GM06990 (cell line): ENCODE measurements at regions not wholly inside any gene's neighbourhood (a gene's known extent, or its start where the extent isn't known, plus 50 kb on each side); places are given as distances from the start of the nearest gene placed in this dataset.

ENCODE experiments used
- DNase-seq: peaks from one replicate; pipeline ENCODE4 v3.0.0-alpha.2; 2011; ENCODE audit not compliant: insufficient read length; ENCODE audit errors: extremely low read depth
- H3K27me3 ChIP-seq: replicated peaks from 2 replicates; pipeline ENCODE4 v1.6.0; 2011; ENCODE audit warnings: low read length; ENCODE audit not compliant: control insufficient read depth, insufficient read depth
- H3K36me3 ChIP-seq: 2 replicates; pipeline ENCODE4 v1.5.1; 2011; ENCODE audit warnings: low read length; ENCODE audit not compliant: control insufficient read depth, insufficient read depth
- H3K4me3 ChIP-seq: replicated peaks from 2 replicates; pipeline ENCODE4 v1.5.1; 2011; ENCODE audit warnings: low read depth, mild to moderate bottlenecking, control low read depth, low read length
- TF ChIP-seq, protein P1 (sequence below): IDR thresholded peaks from 2 replicates; pipeline ENCODE4 v1.5.1; 2011; ENCODE audit warnings: low read length, control low read depth, mild to moderate bottlenecking, inconsistent platforms; ENCODE audit not compliant: insufficient read depth, poor library complexity, severe bottlenecking

DNA sequence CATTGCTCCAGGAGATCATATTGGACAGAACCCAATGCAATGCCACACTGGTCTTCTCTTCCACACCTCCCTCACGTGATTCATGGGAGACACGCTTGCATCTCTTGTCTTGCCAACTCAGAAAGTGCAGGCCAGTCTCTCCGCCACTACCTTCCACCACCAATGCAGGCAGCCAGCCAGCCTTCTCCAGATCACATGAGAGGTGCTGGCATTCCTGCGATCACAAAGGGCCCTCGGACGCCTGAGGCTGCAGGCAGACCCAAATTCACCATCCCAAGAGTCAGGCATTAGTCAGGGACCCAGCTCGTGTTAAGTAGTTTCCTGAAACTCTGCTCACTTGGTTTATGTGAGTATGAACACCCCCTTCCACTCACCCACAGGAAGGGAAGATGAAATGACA, 437.0 kb upstream of the ETAA1 start:
- no peaks in the 10 kb centered on the region for H3K27me3 ChIP-seq
- no peak for DNase-seq
- TF ChIP-seq, protein P1, sequence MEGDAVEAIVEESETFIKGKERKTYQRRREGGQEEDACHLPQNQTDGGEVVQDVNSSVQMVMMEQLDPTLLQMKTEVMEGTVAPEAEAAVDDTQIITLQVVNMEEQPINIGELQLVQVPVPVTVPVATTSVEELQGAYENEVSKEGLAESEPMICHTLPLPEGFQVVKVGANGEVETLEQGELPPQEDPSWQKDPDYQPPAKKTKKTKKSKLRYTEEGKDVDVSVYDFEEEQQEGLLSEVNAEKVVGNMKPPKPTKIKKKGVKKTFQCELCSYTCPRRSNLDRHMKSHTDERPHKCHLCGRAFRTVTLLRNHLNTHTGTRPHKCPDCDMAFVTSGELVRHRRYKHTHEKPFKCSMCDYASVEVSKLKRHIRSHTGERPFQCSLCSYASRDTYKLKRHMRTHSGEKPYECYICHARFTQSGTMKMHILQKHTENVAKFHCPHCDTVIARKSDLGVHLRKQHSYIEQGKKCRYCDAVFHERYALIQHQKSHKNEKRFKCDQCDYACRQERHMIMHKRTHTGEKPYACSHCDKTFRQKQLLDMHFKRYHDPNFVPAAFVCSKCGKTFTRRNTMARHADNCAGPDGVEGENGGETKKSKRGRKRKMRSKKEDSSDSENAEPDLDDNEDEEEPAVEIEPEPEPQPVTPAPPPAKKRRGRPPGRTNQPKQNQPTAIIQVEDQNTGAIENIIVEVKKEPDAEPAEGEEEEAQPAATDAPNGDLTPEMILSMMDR, result no peak
- H3K4me3 ChIP-seq, result no peak overlapping the region
- no peaks in the 10 kb centered on the region for H3K36me3 ChIP-seq

DNA sequence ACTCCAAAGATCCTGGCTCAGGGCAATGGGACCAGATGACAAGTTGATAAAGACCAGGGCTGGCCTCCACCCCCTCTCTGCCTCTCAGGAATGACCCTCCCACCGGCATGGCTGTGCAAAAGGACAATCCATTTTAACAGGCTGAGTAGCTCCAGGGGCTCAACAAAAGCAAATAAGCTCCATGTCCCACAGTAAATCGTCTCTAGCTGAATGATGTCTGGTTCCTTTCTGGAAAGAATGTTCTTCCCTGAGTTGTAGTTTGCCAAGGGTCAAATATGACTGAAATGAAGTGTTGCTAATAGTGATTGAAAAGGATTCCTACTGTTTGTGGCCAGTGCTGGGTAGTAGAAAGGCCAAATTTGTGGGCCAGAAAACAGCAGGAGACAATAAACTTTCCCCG, 434.4 kb upstream of the ETAA1 start:
- no peak for DNase-seq
- H3K27me3 ChIP-seq, result no peaks in the 10 kb centered on the region
- TF ChIP-seq, protein P1, result no peak
- no peaks in the 10 kb centered on the region for H3K36me3 ChIP-seq
- no peak overlapping the region for H3K4me3 ChIP-seq

GRCh38 chr2:66966631-66967030, 430.5 kb upstream of the ETAA1 start:
- no peak for DNase-seq
- TF ChIP-seq, protein P1, result no peak
- H3K27me3 ChIP-seq, result no peaks in the 10 kb centered on the region
- no peak overlapping the region for H3K4me3 ChIP-seq
- no peaks in the 10 kb centered on the region for H3K36me3 ChIP-seq

DNA sequence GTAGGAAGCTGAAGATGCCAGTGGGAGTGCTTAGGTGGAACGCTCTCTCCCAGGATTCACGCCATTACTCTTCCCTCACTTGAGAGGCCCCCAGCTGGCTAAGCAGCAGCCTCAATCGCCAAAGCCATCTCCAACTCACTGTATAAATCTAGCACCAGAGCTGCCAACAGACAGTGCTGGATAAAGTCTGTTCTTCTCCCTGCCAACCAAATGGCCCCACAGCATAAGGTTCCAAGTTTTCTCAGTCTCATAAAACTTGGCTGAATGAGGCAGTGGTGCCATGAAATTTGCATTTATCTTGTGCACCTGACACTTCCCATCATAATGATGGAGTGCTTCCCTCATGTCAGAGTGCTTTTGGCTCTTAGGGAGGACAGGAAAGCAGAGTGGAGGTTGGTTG, 428.2 kb upstream of the ETAA1 start:
- no peak for DNase-seq
- Histone ChIP-seq H3K4me3 (no peak overlapping the region), H3K36me3 (no peaks in the 10 kb centered on the region), H3K27me3 (no peaks in the 10 kb centered on the region)
- TF ChIP-seq, protein P1, result no peak

GRCh38 chr2:66981074-66981473, 416.1 kb upstream of the ETAA1 start:
- Histone ChIP-seq H3K27me3 (no peaks in the 10 kb centered on the region), H3K4me3 (no peak overlapping the region), H3K36me3 (no peaks in the 10 kb centered on the region)
- TF ChIP-seq, protein P1, result no peak
- DNase-seq, result no peak

DNA sequence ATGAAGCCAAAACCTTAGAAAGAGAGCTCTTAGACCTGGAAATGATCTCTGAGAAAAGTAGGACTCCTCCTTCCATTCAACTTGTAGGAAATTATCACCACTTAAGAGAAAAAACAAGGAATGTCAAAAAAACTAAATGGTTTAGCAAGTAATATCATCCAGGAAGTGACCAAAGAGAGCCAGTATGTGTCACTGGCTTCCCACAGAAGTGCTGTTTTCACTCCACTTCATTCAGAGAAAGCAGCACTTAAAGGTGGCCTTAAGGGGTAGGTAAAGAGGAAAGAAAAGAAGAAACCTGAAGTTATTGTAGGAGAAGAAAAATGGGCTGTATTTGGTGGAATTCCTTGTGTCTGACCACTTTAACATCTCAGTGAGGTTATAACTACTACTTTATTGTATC, 414.4 kb upstream of the ETAA1 start:
- H3K27me3 ChIP-seq, result no peaks in the 10 kb centered on the region
- no peak for DNase-seq
- TF ChIP-seq, protein P1, result no peak
- H3K4me3 ChIP-seq, result no peak overlapping the region
- no peaks in the 10 kb centered on the region for H3K36me3 ChIP-seq
